ENCODE measurements at regions not wholly inside any gene's neighbourhood (a gene's known extent, or its start where the extent isn't known, plus 50 kb on each side); places are given as distances from the start of the nearest gene placed in this dataset.

DNA sequence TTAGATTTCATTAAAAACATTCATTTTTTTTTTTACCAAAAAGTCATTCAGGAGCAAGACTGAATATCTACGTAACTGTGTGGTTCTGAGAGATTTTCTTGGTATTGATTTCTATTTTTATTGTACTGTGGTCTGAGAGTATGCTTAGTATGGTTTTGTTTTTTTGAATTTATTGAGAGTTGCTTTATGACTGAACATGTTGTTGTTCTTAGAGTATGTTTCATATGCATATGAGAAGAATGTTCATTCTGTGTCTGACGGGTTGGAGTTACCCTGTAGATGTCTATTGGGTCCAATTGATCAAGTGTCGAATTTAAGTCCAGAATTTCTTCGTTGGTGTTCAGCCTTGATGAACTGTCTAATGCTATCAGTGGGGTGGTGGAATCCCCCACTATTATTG is 306.0 kb upstream of the KCNJ16 start:
- H2AFZ ChIP-seq (ENCODE audit: low read length), result no peak overlapping the region
- no peak overlapping the region for H3K4me2 ChIP-seq (ENCODE audit: low read depth, low read length)
- ChIA-PET POLR2A (no interaction called here), CTCF (ENCODE audit: low intra/inter-chr PET ratio, low total read pairs) (no interaction called here)
- H3K4me3 ChIP-seq (replicated peaks in 1 of 3; ENCODE audit: insufficient read depth in 1 of 3, low read depth in 2 of 3, low read length in 3 of 3), result no peak overlapping the region
- no peaks in the 10 kb centered on the region for H3K79me2 ChIP-seq (ENCODE audit: insufficient read depth, low read length)
- H3K9ac ChIP-seq (ENCODE audit: insufficient read depth, low read depth, low read length), result no peak overlapping the region
- in situ Hi-C loops (cut with HindIII; ENCODE audit: extremely low pct_ligation_motif_present, low pct_unique_long_range_greater_than_20kb) (no loop called here), intact Hi-C loops (cut with micrococcal nuclease; ENCODE audit: unreplicated experiment) (no loop called here)
- no peak for TF ChIP-seq RAD51 (IDR thresholded peaks at IDR 0.05; ENCODE audit: borderline replicate concordance)
- TF ChIP-seq, protein P1, sequence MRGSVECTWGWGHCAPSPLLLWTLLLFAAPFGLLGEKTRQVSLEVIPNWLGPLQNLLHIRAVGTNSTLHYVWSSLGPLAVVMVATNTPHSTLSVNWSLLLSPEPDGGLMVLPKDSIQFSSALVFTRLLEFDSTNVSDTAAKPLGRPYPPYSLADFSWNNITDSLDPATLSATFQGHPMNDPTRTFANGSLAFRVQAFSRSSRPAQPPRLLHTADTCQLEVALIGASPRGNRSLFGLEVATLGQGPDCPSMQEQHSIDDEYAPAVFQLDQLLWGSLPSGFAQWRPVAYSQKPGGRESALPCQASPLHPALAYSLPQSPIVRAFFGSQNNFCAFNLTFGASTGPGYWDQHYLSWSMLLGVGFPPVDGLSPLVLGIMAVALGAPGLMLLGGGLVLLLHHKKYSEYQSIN (CRISPR knock-in tag; IDR thresholded peaks at IDR 0.05; ENCODE audit: borderline replicate concordance), result no peak
- H4K20me1 ChIP-seq (ENCODE audit: insufficient read depth, low read length), result no peaks in the 10 kb centered on the region
- H3K4me1 ChIP-seq (ENCODE audit: insufficient read depth, low read length), result no peaks in the 10 kb centered on the region
- peaks cover 96% of the 10 kb centered on the region for H3K9me3 ChIP-seq (ENCODE audit: low read length)
- no peaks in the 10 kb centered on the region for H3K36me3 ChIP-seq (replicated peaks in 1 of 2; ENCODE audit: control insufficient read depth in 1 of 2, insufficient read depth in 2 of 2, low read length in 2 of 2)
- no peak for ATAC-seq
- no peak overlapping the region for H3K27ac ChIP-seq (ENCODE audit: extremely low read length, insufficient read depth, low read length)
- FAIRE-seq, result no peak
- no peaks in the 10 kb centered on the region for H3K27me3 ChIP-seq (ENCODE audit: control insufficient read depth in 1 of 2, insufficient read depth in 2 of 2, low read length in 2 of 2)
- WGBS (ENCODE audit: low lambda C conversion rate), result 4% methylated on average over 4 of the region's 4 CpGs
- DNase-seq (ENCODE audit: low spot score), result no peak
- no TSS peak for BruUV-seq (replicated peaks)

DNA sequence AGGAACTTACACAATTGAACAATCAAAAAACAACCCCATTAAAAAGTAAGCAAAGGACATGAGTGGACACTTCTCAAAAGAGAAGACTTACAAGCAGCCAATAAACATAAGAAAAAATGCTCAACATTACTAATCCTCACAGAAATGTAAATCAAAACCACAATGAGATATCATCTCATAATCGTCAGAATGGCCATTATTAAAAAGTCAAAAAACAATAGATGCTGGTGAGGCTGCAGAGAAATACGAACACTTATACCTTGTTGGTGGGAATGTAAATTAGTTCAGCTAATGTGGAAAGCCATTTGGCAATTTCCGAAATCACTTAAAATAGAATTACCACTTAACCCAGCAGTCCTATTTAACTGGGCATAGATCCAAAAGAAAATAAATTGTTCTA is 301.9 kb upstream of the KCNJ16 start:
- H2AFZ ChIP-seq (ENCODE audit: low read length), result no peak overlapping the region

More for the DNA sequence above, 301.9 kb upstream of the KCNJ16 start:
- ATAC-seq (no peak), FAIRE-seq (no peak), DNase-seq (ENCODE audit: low spot score) (no peak)
- Histone ChIP-seq H3K9me3 (ENCODE audit: low read length) (peaks cover 92% of the 10 kb centered on the region), H3K36me3 (replicated peaks in 1 of 2; ENCODE audit: control insufficient read depth in 1 of 2, insufficient read depth in 2 of 2, low read length in 2 of 2) (no peaks in the 10 kb centered on the region), H3K4me1 (ENCODE audit: insufficient read depth, low read length) (no peaks in the 10 kb centered on the region), H3K27me3 (ENCODE audit: control insufficient read depth in 1 of 2, insufficient read depth in 2 of 2, low read length in 2 of 2) (no peaks in the 10 kb centered on the region), H3K9ac (ENCODE audit: insufficient read depth, low read depth, low read length) (no peak overlapping the region), H3K4me3 (replicated peaks in 1 of 3; ENCODE audit: insufficient read depth in 1 of 3, low read depth in 2 of 3, low read length in 3 of 3) (no peak overlapping the region), H3K79me2 (ENCODE audit: insufficient read depth, low read length) (no peaks in the 10 kb centered on the region), H3K27ac (ENCODE audit: extremely low read length, insufficient read depth, low read length) (no peak overlapping the region), H4K20me1 (ENCODE audit: insufficient read depth, low read length) (no peaks in the 10 kb centered on the region), H3K4me2 (ENCODE audit: low read depth, low read length) (no peak overlapping the region)
- WGBS (ENCODE audit: low lambda C conversion rate), result 8% methylated on average over 3 of the region's 3 CpGs
- ChIA-PET CTCF (ENCODE audit: low intra/inter-chr PET ratio, low total read pairs) (no interaction called here), POLR2A (no interaction called here)
- intact Hi-C loops (cut with micrococcal nuclease; ENCODE audit: unreplicated experiment), result no loop called here
- in situ Hi-C loops (cut with HindIII; ENCODE audit: extremely low pct_ligation_motif_present, low pct_unique_long_range_greater_than_20kb), result no loop called here
- no peak for TF ChIP-seq NONO (IDR thresholded peaks at IDR 0.05)
- no peak for TF ChIP-seq NONO (CRISPR knock-in tag; conservative IDR thresholded peaks at IDR 0.05)
- no peak for TF ChIP-seq MIER3 (CRISPR knock-in tag; IDR thresholded peaks at IDR 0.05; ENCODE audit: borderline replicate concordance)
- no peak for TF ChIP-seq KLF16 (CRISPR knock-in tag; IDR thresholded peaks at IDR 0.05)
- no peak for TF ChIP-seq SATB2 (CRISPR knock-in tag; IDR thresholded peaks at IDR 0.05)
- TF ChIP-seq HIVEP1 (CRISPR knock-in tag; IDR thresholded peaks at IDR 0.05), result no peak
- no peak for TF ChIP-seq MYNN (CRISPR knock-in tag; IDR thresholded peaks at IDR 0.05; ENCODE audit: low read depth)
- TF ChIP-seq FIP1L1 (IDR thresholded peaks at IDR 0.05; ENCODE audit: borderline replicate concordance, insufficient read depth, low read depth, low read length), result no peak
- BruUV-seq (replicated peaks), result no TSS peak

All from HepG2 (cell line).